ENCODE measurements at regions not wholly inside any gene's neighbourhood (a gene's known extent, or its start where the extent isn't known, plus 50 kb on each side); places are given as distances from the start of the nearest gene placed in this dataset.

GRCh38 chr14:53551862-53552261 is 398.7 kb upstream of the DDHD1 start:
- no peak for TF ChIP-seq TAF1 (IDR thresholded peaks at IDR 0.05; ENCODE audit: low read depth, low read length)
- no peak for TF ChIP-seq POLR2AphosphoS5 (IDR thresholded peaks at IDR 0.05; ENCODE audit: low read depth, low read length)
- no peak for TF ChIP-seq POLR2A (IDR thresholded peaks at IDR 0.05; ENCODE audit: low read depth, low read length)
- no peak for TF ChIP-seq PAX5 (IDR thresholded peaks at IDR 0.05; ENCODE audit: insufficient read depth, low read length, severe bottlenecking)
- no peak for TF ChIP-seq SPI1 (IDR thresholded peaks at IDR 0.05; ENCODE audit: low read depth, low read length)
- no peak for TF ChIP-seq POU2F2 (IDR thresholded peaks at IDR 0.05; ENCODE audit: low read depth, low read length)
